Tibial artery (tissue), 4 donors: ENCODE measurements at regions not wholly inside any gene's neighbourhood (a gene's known extent, or its start where the extent isn't known, plus 50 kb on each side); places are given as distances from the start of the nearest gene placed in this dataset.

Experiments
- DNase-seq, 2 donors: peaks; one replicate each; pipeline ENCODE4 v3.0.0-alpha.2; 2019
- H3K27ac ChIP-seq, 2 donors: fragments of 200-600 bp; sonication (generic) in 1 of 2; 1 replicate in 1 of 2; 2 replicates in 1 of 2; pipeline ENCODE4 v1.5.1; 2018 to 2019; ENCODE audit warnings: mild to moderate bottlenecking in 1 of 2
- H3K27me3 ChIP-seq, 2 donors: fragments of 200-600 bp; sonication (generic) in 1 of 2; one replicate each; pipeline versions ENCODE4 v1.5.1 to v1.6.0; 2016 to 2019
- H3K36me3 ChIP-seq, 3 donors: fragments of 200-600 bp; sonication (generic) in 2 of 3; one replicate each; pipeline ENCODE4 v1.5.1; 2016 to 2019; ENCODE audit warnings: mild to moderate bottlenecking in 2 of 3
- H3K4me1 ChIP-seq, 4 donors: fragments of 200-600 bp; sonication (generic) in 2 of 4; 1 replicate in 3 of 4; 2 replicates in 1 of 4; pipeline ENCODE4 v1.5.1; 2016 to 2019
- H3K4me3 ChIP-seq, 2 donors: fragments of 200-600 bp; sonication (generic) in 1 of 2; 1 replicate in 1 of 2; 2 replicates in 1 of 2; pipeline ENCODE4 v1.5.1; 2018 to 2019; ENCODE audit warnings: mild to moderate bottlenecking in 2 of 2
- H3K9me3 ChIP-seq, 3 donors: fragments of 200-600 bp; sonication (generic) in 1 of 3; one replicate each; pipeline ENCODE4 v1.5.1; 2016 to 2019
- intact Hi-C: fragments of 100-400 bp; cut with DNase I; formaldehyde crosslinking; loops from one replicate; pipeline ENCODE4 v1.15.0; 2023; ENCODE audit warnings: low total_unique reads
- TF ChIP-seq, protein P1 (sequence below), 2 experiments: fragments of 200-600 bp in 1 of 2; fragments of 450-650 bp in 1 of 2; IDR thresholded peaks; one replicate each; pipeline ENCODE4 v1.5.1; 2017 to 2019; ENCODE audit warnings: antibody characterized with exemption in 2 of 2, mild to moderate bottlenecking in 1 of 2, moderate library complexity in 1 of 2

DNA sequence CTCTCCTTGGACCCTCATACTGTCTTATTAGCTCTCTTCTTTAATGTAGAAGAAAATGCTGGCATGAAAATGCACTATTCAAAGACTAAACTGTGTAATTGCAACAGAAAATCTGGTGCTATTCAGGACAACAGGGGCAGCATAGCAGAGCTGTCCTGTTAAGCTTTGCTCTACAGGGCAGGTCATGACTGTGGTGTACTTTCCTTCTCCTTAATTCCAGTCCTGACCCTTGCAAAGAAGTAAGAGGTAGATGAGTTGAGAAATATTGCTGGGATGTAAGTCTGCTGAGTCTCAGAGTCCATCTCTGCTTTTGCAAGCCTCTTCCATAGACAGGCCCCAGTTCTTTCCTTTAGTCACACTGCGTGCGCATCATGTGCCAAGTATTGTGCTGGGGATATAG lies 52.6 kb upstream of the STK38L start:
- no peak for DNase-seq
- no peaks in the 10 kb centered on the region for H3K9me3 ChIP-seq
- no peaks in the 10 kb centered on the region for H3K27me3 ChIP-seq
- TF ChIP-seq, protein P1, sequence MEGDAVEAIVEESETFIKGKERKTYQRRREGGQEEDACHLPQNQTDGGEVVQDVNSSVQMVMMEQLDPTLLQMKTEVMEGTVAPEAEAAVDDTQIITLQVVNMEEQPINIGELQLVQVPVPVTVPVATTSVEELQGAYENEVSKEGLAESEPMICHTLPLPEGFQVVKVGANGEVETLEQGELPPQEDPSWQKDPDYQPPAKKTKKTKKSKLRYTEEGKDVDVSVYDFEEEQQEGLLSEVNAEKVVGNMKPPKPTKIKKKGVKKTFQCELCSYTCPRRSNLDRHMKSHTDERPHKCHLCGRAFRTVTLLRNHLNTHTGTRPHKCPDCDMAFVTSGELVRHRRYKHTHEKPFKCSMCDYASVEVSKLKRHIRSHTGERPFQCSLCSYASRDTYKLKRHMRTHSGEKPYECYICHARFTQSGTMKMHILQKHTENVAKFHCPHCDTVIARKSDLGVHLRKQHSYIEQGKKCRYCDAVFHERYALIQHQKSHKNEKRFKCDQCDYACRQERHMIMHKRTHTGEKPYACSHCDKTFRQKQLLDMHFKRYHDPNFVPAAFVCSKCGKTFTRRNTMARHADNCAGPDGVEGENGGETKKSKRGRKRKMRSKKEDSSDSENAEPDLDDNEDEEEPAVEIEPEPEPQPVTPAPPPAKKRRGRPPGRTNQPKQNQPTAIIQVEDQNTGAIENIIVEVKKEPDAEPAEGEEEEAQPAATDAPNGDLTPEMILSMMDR (IDR thresholded peaks at IDR 0.05) = no peak
- no peak overlapping the region for H3K4me3 ChIP-seq
- H3K4me1 ChIP-seq = peaks cover 0 to 93% (median 59%) of the 10 kb centered on the region in 4 donors
- peak overlapping the region; percentile 83 to 84 for H3K27ac ChIP-seq
- intact Hi-C loops = no loop called here
- H3K36me3 ChIP-seq = no peaks in the 10 kb centered on the region

DNA sequence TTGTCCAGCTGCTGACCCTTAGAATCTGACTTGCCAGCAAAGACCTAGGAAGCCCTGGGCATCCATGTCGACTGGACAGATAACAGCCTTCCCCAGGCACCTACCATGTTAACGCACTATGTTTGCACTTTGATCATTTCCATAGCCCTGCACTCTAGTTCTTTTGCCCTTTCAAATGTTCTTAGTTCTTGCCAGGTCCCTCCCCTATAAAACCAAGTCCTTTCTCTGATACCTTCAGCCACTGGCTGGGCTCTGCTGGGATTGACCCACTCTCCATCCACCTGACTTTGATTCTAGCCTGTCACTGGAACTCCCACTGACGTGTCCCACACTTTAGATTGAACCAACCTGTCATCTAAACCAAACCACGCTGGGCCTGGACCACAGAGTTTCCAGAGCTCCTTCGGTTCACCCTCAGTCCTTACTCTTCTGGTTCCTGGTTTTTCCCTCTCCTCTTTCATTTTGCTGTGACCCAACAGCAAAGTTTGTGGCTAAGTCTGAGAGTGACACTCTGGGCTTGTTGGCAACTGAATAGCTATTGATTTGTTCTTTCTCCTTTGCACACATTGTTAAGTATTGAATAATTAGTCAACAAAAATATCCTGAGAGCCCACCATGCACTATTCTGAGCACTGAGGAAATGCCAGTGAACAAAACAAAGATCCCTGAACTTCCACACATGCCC lies 51.8 kb upstream of the STK38L start:
- intact Hi-C loops = no loop called here
- H3K27ac ChIP-seq = peak overlapping the region; percentile 83 to 84
- no peaks in the 10 kb centered on the region for H3K27me3 ChIP-seq
- peaks cover 0 to 86% (median 54%) of the 10 kb centered on the region in 4 donors for H3K4me1 ChIP-seq
- H3K4me3 ChIP-seq = no peak overlapping the region
- H3K9me3 ChIP-seq = no peaks in the 10 kb centered on the region
- no peak for DNase-seq
- TF ChIP-seq, protein P1 (IDR thresholded peaks at IDR 0.05) = no peak
- H3K36me3 ChIP-seq = no peaks in the 10 kb centered on the region

DNA sequence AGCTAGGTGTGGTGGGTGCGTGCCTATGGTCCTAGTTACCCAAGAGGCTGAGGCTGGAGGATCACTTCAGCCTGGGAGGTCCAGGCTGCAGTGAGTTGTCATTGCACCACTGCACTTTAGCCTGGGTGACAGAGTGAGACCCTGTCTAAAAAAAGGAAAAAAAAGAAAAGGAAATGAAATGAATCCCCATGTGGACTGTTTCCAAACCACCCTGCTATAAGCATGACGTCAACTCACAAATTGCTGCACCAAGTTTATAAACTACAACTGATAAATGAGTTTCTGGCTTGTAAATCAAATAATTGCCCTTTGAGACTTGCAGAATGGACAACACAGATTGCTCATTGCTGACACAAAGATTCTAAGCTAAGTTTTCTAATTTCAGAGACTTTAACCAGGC lies 51.0 kb upstream of the STK38L start:
- no peak for DNase-seq
- peaks cover 0 to 86% (median 51%) of the 10 kb centered on the region in 4 donors for H3K4me1 ChIP-seq
- TF ChIP-seq, protein P1 (IDR thresholded peaks at IDR 0.05) = no peak
- H3K27ac ChIP-seq = peak overlapping the region; percentile 83 to 84
- intact Hi-C loops = no loop called here
- H3K36me3 ChIP-seq = no peaks in the 10 kb centered on the region
- no peaks in the 10 kb centered on the region for H3K27me3 ChIP-seq
- no peak overlapping the region for H3K4me3 ChIP-seq
- no peaks in the 10 kb centered on the region for H3K9me3 ChIP-seq

DNA sequence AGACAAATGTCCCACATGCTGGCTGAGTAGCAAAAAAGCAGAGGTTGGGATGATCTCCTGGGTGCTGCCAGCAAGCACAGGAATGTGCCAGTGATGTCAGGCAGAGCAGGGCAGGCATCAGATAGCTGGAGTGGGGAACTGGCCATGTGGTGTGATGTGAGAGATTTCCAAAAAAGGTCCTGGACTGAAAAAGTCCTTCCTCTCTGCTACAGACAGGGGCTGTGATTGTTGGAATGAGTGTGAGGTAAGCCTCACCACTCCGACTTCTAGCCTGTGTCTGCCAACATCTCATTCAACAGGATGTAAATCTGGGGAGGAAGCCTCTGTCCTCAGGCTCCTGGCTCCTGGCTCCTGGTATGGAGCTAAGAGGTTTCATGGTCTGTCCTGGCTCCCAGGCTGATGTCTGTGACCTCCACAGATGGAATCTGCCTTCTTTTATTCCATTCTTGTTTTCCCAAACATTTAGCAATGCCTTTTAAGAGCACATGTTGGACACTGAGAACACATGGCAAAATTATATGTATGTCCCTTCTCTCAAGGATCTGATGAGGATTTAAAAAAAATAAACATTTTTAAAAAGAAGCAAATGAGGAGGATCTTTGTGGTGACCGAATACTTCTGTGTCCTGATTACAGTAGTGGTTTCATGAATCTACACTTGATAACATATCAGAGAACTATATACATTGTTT lies 50.1 kb upstream of the STK38L start:
- Histone ChIP-seq H3K4me1 (peaks cover 0 to 86% (median 53%) of the 10 kb centered on the region in 4 donors), H3K36me3 (no peaks in the 10 kb centered on the region), H3K4me3 (no peak overlapping the region), H3K27me3 (no peaks in the 10 kb centered on the region), H3K27ac (peak overlapping the region; percentile 83 to 84), H3K9me3 (no peaks in the 10 kb centered on the region)
- intact Hi-C loops = no loop called here
- TF ChIP-seq, protein P1 (IDR thresholded peaks at IDR 0.05) = no peak
- peak; percentile 61 to 90 for DNase-seq
